DND-41 (cell line): ENCODE measurements at regions not wholly inside any gene's neighbourhood (a gene's known extent, or its start where the extent isn't known, plus 50 kb on each side); places are given as distances from the start of the nearest gene placed in this dataset.

Source experiments
- EZH2 ChIP-seq: IDR thresholded peaks from 3 replicates; pipeline ENCODE4 v1.6.1; 2012; ENCODE audit warnings: borderline replicate concordance, low read depth, mild to moderate bottlenecking, moderate library complexity, low read length, inconsistent platforms; ENCODE audit not compliant: severe bottlenecking
- TF ChIP-seq, protein P1 (sequence below): IDR thresholded peaks from 2 replicates; pipeline ENCODE4 v1.5.1; 2012; ENCODE audit warnings: borderline replicate concordance, low read length, moderate library complexity, mild to moderate bottlenecking; ENCODE audit not compliant: poor library complexity, severe bottlenecking; ENCODE audit errors: extremely low read depth

DNA sequence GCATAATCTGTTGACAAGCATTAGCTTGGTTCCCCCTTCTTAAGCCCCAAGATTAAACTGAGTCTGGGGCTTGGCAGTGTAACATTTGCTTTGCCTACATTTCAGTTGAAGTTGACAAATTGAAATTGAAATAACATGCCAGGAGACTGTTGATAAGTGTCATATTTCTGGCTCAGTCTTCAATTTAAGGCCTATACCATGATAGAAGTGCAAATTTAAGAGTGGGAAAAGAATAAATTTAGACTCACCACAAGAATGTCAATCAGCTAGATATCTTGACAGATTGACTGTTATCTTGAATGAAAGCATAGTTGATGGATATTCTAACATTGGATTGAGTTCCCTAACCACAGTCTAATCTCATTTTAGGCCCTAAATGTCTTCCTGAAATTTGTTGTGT is 117.6 kb downstream of the MAGEB17 start:
- no peak for TF ChIP-seq EZH2
- TF ChIP-seq, protein P1, sequence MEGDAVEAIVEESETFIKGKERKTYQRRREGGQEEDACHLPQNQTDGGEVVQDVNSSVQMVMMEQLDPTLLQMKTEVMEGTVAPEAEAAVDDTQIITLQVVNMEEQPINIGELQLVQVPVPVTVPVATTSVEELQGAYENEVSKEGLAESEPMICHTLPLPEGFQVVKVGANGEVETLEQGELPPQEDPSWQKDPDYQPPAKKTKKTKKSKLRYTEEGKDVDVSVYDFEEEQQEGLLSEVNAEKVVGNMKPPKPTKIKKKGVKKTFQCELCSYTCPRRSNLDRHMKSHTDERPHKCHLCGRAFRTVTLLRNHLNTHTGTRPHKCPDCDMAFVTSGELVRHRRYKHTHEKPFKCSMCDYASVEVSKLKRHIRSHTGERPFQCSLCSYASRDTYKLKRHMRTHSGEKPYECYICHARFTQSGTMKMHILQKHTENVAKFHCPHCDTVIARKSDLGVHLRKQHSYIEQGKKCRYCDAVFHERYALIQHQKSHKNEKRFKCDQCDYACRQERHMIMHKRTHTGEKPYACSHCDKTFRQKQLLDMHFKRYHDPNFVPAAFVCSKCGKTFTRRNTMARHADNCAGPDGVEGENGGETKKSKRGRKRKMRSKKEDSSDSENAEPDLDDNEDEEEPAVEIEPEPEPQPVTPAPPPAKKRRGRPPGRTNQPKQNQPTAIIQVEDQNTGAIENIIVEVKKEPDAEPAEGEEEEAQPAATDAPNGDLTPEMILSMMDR: no peak
